H1 (cell line): ENCODE measurements at regions not wholly inside any gene's neighbourhood (a gene's known extent, or its start where the extent isn't known, plus 50 kb on each side); places are given as distances from the start of the nearest gene placed in this dataset.

Experiments
- CTCF ChIA-PET: fragments of 300-600 bp; sonication (Branson Sonifier 250); formaldehyde crosslinking; loops from one replicate; lab custom pipeline; 2021; ENCODE audit not compliant: partially characterized antibody; lab: Charles Lee
- POLR2A ChIA-PET: fragments of 300-600 bp; sonication (Branson Sonifier 250); formaldehyde crosslinking; loops from one replicate; lab custom pipeline; 2021; ENCODE audit warnings: inconsistent platforms; ENCODE audit not compliant: partially characterized antibody; lab: Charles Lee
- DNase-seq, 2 experiments: peaks; one replicate each; pipeline versions ENCODE4 v3.0.0 to v3.0.0-alpha.2; 2010 to 2022; ENCODE audit warnings: low spot score in 2 of 2, low read depth in 1 of 2, mixed read lengths in 1 of 2
- FAIRE-seq: peaks from 2 replicates; lab custom pipeline; 2011; peaks lifted over from hg19 to GRCh38; lab: Jason Lieb, UNC
- H2AFZ ChIP-seq: 2 replicates; pipeline ENCODE4 v1.8.1; 2012; ENCODE audit warnings: low read length, inconsistent platforms
- H2AK5ac ChIP-seq: 2 replicates; pipeline ENCODE4 v1.6.1; 2013; ENCODE audit warnings: low read depth, low read length
- H2BK120ac ChIP-seq: replicated peaks from 2 replicates; pipeline ENCODE3; 2013; ENCODE audit warnings: low read depth, low read length, inconsistent platforms
- H2BK12ac ChIP-seq: 2 replicates; pipeline ENCODE4 v1.6.1; 2013; ENCODE audit warnings: low read depth, low read length
- H2BK15ac ChIP-seq: 2 replicates; pipeline ENCODE4 v1.6.1; 2013; ENCODE audit warnings: low read length
- H2BK20ac ChIP-seq: 2 replicates; pipeline ENCODE4 v1.6.1; 2013; ENCODE audit warnings: low read length
- H2BK5ac ChIP-seq: 2 replicates; pipeline ENCODE4 v1.6.1; 2013; ENCODE audit warnings: low read depth, low read length
- H3K14ac ChIP-seq: 2 replicates; pipeline ENCODE4 v1.6.1; 2013; ENCODE audit warnings: inconsistent platforms; ENCODE audit not compliant: insufficient read length
- H3K18ac ChIP-seq: 2 replicates; pipeline ENCODE4 v1.6.1; 2013; ENCODE audit warnings: low read length; ENCODE audit errors: extremely low read depth
- H3K23ac ChIP-seq: 2 replicates; pipeline ENCODE4 v1.6.1; 2013; ENCODE audit warnings: inconsistent platforms; ENCODE audit not compliant: insufficient read length
- H3K23me2 ChIP-seq: 2 replicates; pipeline ENCODE4 v1.6.1; 2013; ENCODE audit warnings: low read depth, low read length
- H3K27ac ChIP-seq: 2 replicates; pipeline ENCODE4 v1.6.1; 2011; ENCODE audit warnings: low read depth, low read length, inconsistent platforms
- H3K27me3 ChIP-seq, 4 experiments: replicated peaks in 1 of 4; 1 replicate in 1 of 4; 2 replicates in 3 of 4; pipeline versions ENCODE4 v1.6.1 to v1.8.1; 2011 to 2013; ENCODE audit warnings: low read length in 3 of 4, mild to moderate bottlenecking in 3 of 4, inconsistent platforms in 2 of 4, mixed read lengths in 2 of 4, moderate library complexity in 1 of 4; ENCODE audit not compliant: control insufficient read depth in 3 of 4, insufficient read depth in 3 of 4; ENCODE audit errors: extremely low read depth in 1 of 4
- H3K36me3 ChIP-seq, 4 experiments: 2 replicates each; pipeline versions ENCODE4 v1.6.1 to v1.8.1; 2011 to 2013; ENCODE audit warnings: mild to moderate bottlenecking in 4 of 4, low read length in 3 of 4, moderate library complexity in 2 of 4, control low read depth in 1 of 4, inconsistent platforms in 1 of 4; ENCODE audit not compliant: insufficient read depth in 4 of 4, control insufficient read depth in 2 of 4
- H3K4ac ChIP-seq: replicated peaks from 2 replicates; pipeline ENCODE3; 2013; ENCODE audit warnings: low read length, low read depth, mixed read lengths, inconsistent platforms; ENCODE audit not compliant: insufficient read length
- H3K4me1 ChIP-seq, 4 experiments: replicated peaks in 1 of 4; 1 replicate in 1 of 4; 2 replicates in 3 of 4; pipeline versions ENCODE4 v1.6.1 to v1.8.1; 2011 to 2013; ENCODE audit warnings: low read length in 3 of 4, inconsistent platforms in 2 of 4, mixed read lengths in 1 of 4; ENCODE audit not compliant: insufficient read depth in 4 of 4, control insufficient read depth in 3 of 4
- H3K4me2 ChIP-seq, 2 experiments: 2 replicates each; pipeline versions ENCODE4 v1.6.1 to v1.8.1; 2011 to 2013; ENCODE audit warnings: low read depth in 2 of 2, low read length in 2 of 2, control low read depth in 1 of 2, inconsistent platforms in 1 of 2, mild to moderate bottlenecking in 1 of 2; ENCODE audit not compliant: insufficient read depth in 1 of 2
- H3K4me3 ChIP-seq, 4 experiments: fragments of 200-600, 300-600 bp in 1 of 4; sonication (generic), shearing (Covaris generic), sonication (Bioruptor Twin) in 1 of 4; 2 replicates each; pipeline versions ENCODE4 v1.5.1 to v1.8.1; 2011 to 2016; ENCODE audit warnings: low read length in 4 of 4, low read depth in 3 of 4, control low read depth in 2 of 4, inconsistent platforms in 2 of 4, mild to moderate bottlenecking in 2 of 4, mixed read lengths in 1 of 4, moderate library complexity in 1 of 4; ENCODE audit not compliant: insufficient read depth in 2 of 4; ENCODE audit errors: extremely low read depth in 1 of 4
- H3K56ac ChIP-seq: replicated peaks from 2 replicates; pipeline ENCODE3; 2013; ENCODE audit warnings: low read depth, mild to moderate bottlenecking, mixed read lengths, low read length, inconsistent platforms; ENCODE audit not compliant: insufficient read length
- H3K79me1 ChIP-seq: 2 replicates; pipeline ENCODE4 v1.6.1; 2013; ENCODE audit warnings: low read depth, low read length, control low read depth
- H3K79me2 ChIP-seq, 2 experiments: 2 replicates each; pipeline versions ENCODE4 v1.6.1 to v1.8.1; 2012 to 2013; ENCODE audit warnings: low read length in 2 of 2, mild to moderate bottlenecking in 2 of 2, inconsistent platforms in 1 of 2; ENCODE audit not compliant: insufficient read depth in 2 of 2, control insufficient read depth in 1 of 2
- H3K9ac ChIP-seq, 4 experiments: replicated peaks in 1 of 4; 1 replicate in 1 of 4; 2 replicates in 3 of 4; pipeline versions ENCODE4 v1.6.1 to v1.8.1; 2011 to 2013; ENCODE audit warnings: low read depth in 3 of 4, low read length in 3 of 4, control low read depth in 2 of 4, mild to moderate bottlenecking in 2 of 4, moderate library complexity in 2 of 4, inconsistent platforms in 1 of 4; ENCODE audit errors: extremely low read depth in 1 of 4
- H3K9me3 ChIP-seq, 2 experiments: 2 replicates each; pipeline versions ENCODE4 v1.6.1 to v1.8.1; 2012 to 2013; ENCODE audit warnings: mild to moderate bottlenecking in 2 of 2, moderate library complexity in 2 of 2, control low read depth in 1 of 2, inconsistent platforms in 1 of 2, low read depth in 1 of 2, low read length in 1 of 2, mixed read lengths in 1 of 2; ENCODE audit not compliant: insufficient read depth in 2 of 2
- H4K20me1 ChIP-seq, 2 experiments: replicated peaks in 1 of 2; 2 replicates each; pipeline versions ENCODE3 to v1.8.1; 2011 to 2013; ENCODE audit warnings: inconsistent platforms in 2 of 2, low read length in 2 of 2, mild to moderate bottlenecking in 1 of 2; ENCODE audit not compliant: insufficient read depth in 2 of 2, control insufficient read depth in 1 of 2
- H4K5ac ChIP-seq: 2 replicates; pipeline ENCODE4 v1.6.1; 2013; ENCODE audit warnings: low read length, low read depth, mixed read lengths, inconsistent platforms; ENCODE audit not compliant: insufficient read length
- H4K8ac ChIP-seq: 2 replicates; pipeline ENCODE4 v1.8.0; 2013; ENCODE audit warnings: mild to moderate bottlenecking, moderate library complexity, low read length, inconsistent platforms; ENCODE audit not compliant: insufficient read depth; ENCODE audit errors: extremely low read depth
- H4K91ac ChIP-seq: replicated peaks from 2 replicates; pipeline ENCODE3; 2013; ENCODE audit warnings: low read length, mixed read lengths, inconsistent platforms; ENCODE audit not compliant: insufficient read length
- CBX5 ChIP-seq: fragments of 300-800, 300-1000 bp; sonication (generic); IDR thresholded peaks from 2 replicates; pipeline ENCODE4 v1.7.1; 2016; ENCODE audit warnings: antibody characterized with exemption, low read length, low read depth
- CBX8 ChIP-seq: fragments of 300-800, 300-1000 bp; sonication (generic); IDR thresholded peaks from 2 replicates; pipeline ENCODE4 v1.7.1; 2016; ENCODE audit warnings: low read depth, low read length, borderline replicate concordance
- CREB1 ChIP-seq: IDR thresholded peaks from 2 replicates; pipeline ENCODE4 v1.6.1; 2012; ENCODE audit warnings: inconsistent platforms
- CTBP2 ChIP-seq: IDR thresholded peaks from 2 replicates; pipeline ENCODE4 v1.7.0; 2011; ENCODE audit warnings: borderline replicate concordance, mild to moderate bottlenecking, moderate library complexity, mixed read lengths, low read length; ENCODE audit not compliant: insufficient read depth, insufficient read length
- HDAC6 ChIP-seq: IDR thresholded peaks from one replicate; pipeline ENCODE4 v1.7.1; 2012; ENCODE audit warnings: low read depth, mild to moderate bottlenecking, inconsistent platforms, low read length, moderate library complexity
- KDM1A ChIP-seq: fragments of 200-600, 300-600 bp; sonication (generic); IDR thresholded peaks from 2 replicates; pipeline ENCODE4 v1.7.1; 2016; ENCODE audit warnings: mild to moderate bottlenecking, low read length, borderline replicate concordance
- KDM4A ChIP-seq: IDR thresholded peaks from one replicate; pipeline ENCODE4 v1.7.1; 2012; ENCODE audit warnings: low read depth, mild to moderate bottlenecking, moderate library complexity, low read length, inconsistent platforms; ENCODE audit not compliant: severe bottlenecking
- NRF1 ChIP-seq: IDR thresholded peaks from 2 replicates; pipeline ENCODE4 v1.6.1; 2011; ENCODE audit warnings: mild to moderate bottlenecking, low read depth, low read length, improper control_type of control experiment
- PHF8 ChIP-seq: fragments of 200-600 bp; sonication (generic); conservative IDR thresholded peaks from 2 replicates; pipeline ENCODE4 v1.7.1; 2012; ENCODE audit warnings: low read depth, mild to moderate bottlenecking, inconsistent platforms, low read length, moderate library complexity
- SIX5 ChIP-seq: IDR thresholded peaks from 2 replicates; pipeline ENCODE4 v1.6.1; 2011; ENCODE audit warnings: mild to moderate bottlenecking, low read depth, low read length
- SP1 ChIP-seq: IDR thresholded peaks from 2 replicates; pipeline ENCODE4 v1.6.1; 2011; ENCODE audit warnings: low read depth, low read length
- SP2 ChIP-seq: IDR thresholded peaks from 2 replicates; pipeline ENCODE4 v1.6.1; 2012; ENCODE audit warnings: mild to moderate bottlenecking, low read length, inconsistent platforms
- TCF12 ChIP-seq: IDR thresholded peaks from 2 replicates; pipeline ENCODE4 v1.6.1; 2011; ENCODE audit warnings: low read depth, mild to moderate bottlenecking, low read length
- ZNF274 ChIP-seq: IDR thresholded peaks from 2 replicates; pipeline ENCODE4 v1.7.0; 2012; ENCODE audit warnings: low read length, borderline replicate concordance; ENCODE audit errors: extremely low read depth
- WGBS, 2 experiments: shearing (Covaris generic) in 1 of 2; methylation state at CpG; one replicate each; pipeline versions ENCODE4 v1.1.6 to v1.1.7; 2013 to 2015; ENCODE audit warnings: low lambda C conversion rate in 2 of 2, mixed read lengths in 2 of 2, inconsistent platforms in 1 of 2, low coverage in 1 of 2, missing lambda C conversion rate in 1 of 2; ENCODE audit not compliant: insufficient replicate concordance in 2 of 2, insufficient coverage in 1 of 2, insufficient read length in 1 of 2; ENCODE audit errors: extremely low coverage in 1 of 2, missing lambda C conversion rate in 1 of 2; 5-methylcytosine and 5-hydroxymethylcytosine counted together
- TF ChIP-seq, protein P1 (sequence below): IDR thresholded peaks from 2 replicates; pipeline ENCODE4 v1.6.1; 2012; ENCODE audit warnings: inconsistent platforms

GRCh38 chr4:3677748-3678070, 88.5 kb upstream of the ADRA2C start:
- H2BK5ac ChIP-seq = no peak overlapping the region
- H2BK15ac ChIP-seq = no peak overlapping the region; the same call in 1 of the 2 replicates
- H3K4me2 ChIP-seq = no peak overlapping the region
- H2BK120ac ChIP-seq = no peak overlapping the region
- POLR2A ChIA-PET = no interaction called here
- H3K4ac ChIP-seq = no peak overlapping the region
- H4K8ac ChIP-seq = no peak overlapping the region
- no peak overlapping the region for H3K18ac ChIP-seq
- H3K27me3 ChIP-seq = no peaks in the 10 kb centered on the region; a peak in 1 of 7 replicates
- H3K9ac ChIP-seq = no peak overlapping the region
- H4K20me1 ChIP-seq = no peaks in the 10 kb centered on the region
- no peak overlapping the region for H3K23ac ChIP-seq
- no peak overlapping the region for H4K5ac ChIP-seq
- CTCF ChIA-PET = interaction anchor here (0.6 to 1.6 kb wide), 6 partner anchors 9 to 1009 kb away, joined by 3 to 4 read pairs (median 3); no protein-coding TSS in a partner anchor
- no peak overlapping the region for H3K56ac ChIP-seq
- H3K36me3 ChIP-seq = no peaks in the 10 kb centered on the region
- 83% methylated on average over 7 of the region's 7 CpGs; no CpG with 5 or more reads in 1 of the 2 experiments for WGBS, 2 experiments
- no peaks in the 10 kb centered on the region for H3K79me2 ChIP-seq
- no peak overlapping the region for H2BK12ac ChIP-seq
- H3K4me1 ChIP-seq = peaks cover 0 to 6% (median 0%) of the 10 kb centered on the region in 4 experiments; a peak in 2 of 7 replicates
- H3K23me2 ChIP-seq = peaks cover 9% of the 10 kb centered on the region; the same call in 1 of the 2 replicates
- H4K91ac ChIP-seq = no peak overlapping the region
- DNase-seq (no peak), FAIRE-seq (no peak)
- H3K4me3 ChIP-seq = no peak overlapping the region
- H3K79me1 ChIP-seq = no peaks in the 10 kb centered on the region
- H3K9me3 ChIP-seq = no peaks in the 10 kb centered on the region
- H3K14ac ChIP-seq = no peak overlapping the region
- H2AFZ ChIP-seq = no peak overlapping the region
- no peak overlapping the region for H3K27ac ChIP-seq
- no peak overlapping the region; the same call in 1 of the 2 replicates for H2AK5ac ChIP-seq
- no peak overlapping the region for H2BK20ac ChIP-seq
- TF ChIP-seq HDAC6 (no peak), TCF12 (no peak), SIX5 (no peak), KDM1A (no peak), KDM4A (no peak), PHF8 (no peak), SP2 (no peak), SP1 (no peak), CBX8 (no peak), CBX5 (no peak), CTBP2 (no peak), NRF1 (no peak), CREB1 (no peak), ZNF274 (no peak)
- TF ChIP-seq, protein P1, sequence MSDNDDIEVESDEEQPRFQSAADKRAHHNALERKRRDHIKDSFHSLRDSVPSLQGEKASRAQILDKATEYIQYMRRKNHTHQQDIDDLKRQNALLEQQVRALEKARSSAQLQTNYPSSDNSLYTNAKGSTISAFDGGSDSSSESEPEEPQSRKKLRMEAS = no peak
